Caco-2 (cell line): ENCODE measurements at regions not wholly inside any gene's neighbourhood (a gene's known extent, or its start where the extent isn't known, plus 50 kb on each side); places are given as distances from the start of the nearest gene placed in this dataset.
A peak's percentile ranks its signal among the peaks of the same experiment; 100 is the strongest.

ENCODE experiments used
- BruUV-seq: library from RNA; stranded (reverse); fragments of 400-500 nt; replicated peaks from 2 replicates; lab custom pipeline; 2021; lab: Mats Ljungman, UMichigan
- CTCF ChIA-PET: fragments of 300-600 bp; sonication (Branson Sonifier 250); formaldehyde crosslinking; loops from one replicate; lab custom pipeline; 2022; ENCODE audit warnings: antibody characterized with exemption; lab: Charles Lee
- POLR2A ChIA-PET: fragments of 300-600 bp; sonication (Branson Sonifier 250); formaldehyde crosslinking; loops from one replicate; lab custom pipeline; 2022; ENCODE audit warnings: antibody characterized with exemption; lab: Charles Lee
- DNase-seq, 2 experiments: peaks; one replicate each; pipeline versions ENCODE4 v3.0.0 to v3.0.0-alpha.2; 2020 to 2022
- H3K27me3 ChIP-seq: replicated peaks from 2 replicates; pipeline ENCODE4 v1.6.0; 2011; ENCODE audit warnings: low read length; ENCODE audit not compliant: control insufficient read depth, insufficient read depth
- H3K36me3 ChIP-seq: 2 replicates; pipeline ENCODE4 v1.5.1; 2011; ENCODE audit warnings: low read length; ENCODE audit not compliant: control insufficient read depth, insufficient read depth
- H3K4me1 ChIP-seq: fragments of 250-450 bp; sonication (Bioruptor Pico); 2 replicates; pipeline ENCODE4 v1.5.1; 2020; ENCODE audit warnings: mild to moderate bottlenecking
- H3K4me3 ChIP-seq: 2 replicates; pipeline ENCODE4 v1.5.1; 2011; ENCODE audit warnings: low read depth, mild to moderate bottlenecking, control low read depth, low read length
- H3K9me3 ChIP-seq: fragments of 250-450 bp; sonication (Bioruptor Pico); 2 replicates; pipeline ENCODE4 v1.5.1; 2020; ENCODE audit warnings: mild to moderate bottlenecking, moderate library complexity
- H3K27ac Mint-ChIP-seq: one replicate; pipeline ENCODE4 v1.8.0; 2022; ENCODE audit warnings: mixed read lengths; ENCODE audit not compliant: unreplicated experiment
- H3K27me3 Mint-ChIP-seq: one replicate; pipeline ENCODE4 v1.8.0; 2022; ENCODE audit warnings: mixed read lengths; ENCODE audit not compliant: insufficient read depth, unreplicated experiment
- H3K36me3 Mint-ChIP-seq: one replicate; pipeline ENCODE4 v1.8.0; 2022; ENCODE audit warnings: mild to moderate bottlenecking, mixed read lengths; ENCODE audit not compliant: insufficient read depth, unreplicated experiment
- H3K4me1 Mint-ChIP-seq: one replicate; pipeline ENCODE4 v1.8.0; 2022; ENCODE audit warnings: low read depth, mixed read lengths; ENCODE audit not compliant: unreplicated experiment
- H3K4me3 Mint-ChIP-seq: one replicate; pipeline ENCODE4 v1.8.0; 2022; ENCODE audit warnings: mild to moderate bottlenecking, moderate library complexity, mixed read lengths; ENCODE audit not compliant: unreplicated experiment
- H3K9me3 Mint-ChIP-seq: one replicate; pipeline ENCODE4 v1.8.0; 2022; ENCODE audit warnings: mixed read lengths; ENCODE audit not compliant: unreplicated experiment
- CTCF ChIP-seq, 2 experiments: fragments of 200-600 bp in 1 of 2; IDR thresholded peaks; 1 replicate in 1 of 2; 2 replicates in 1 of 2; pipeline versions ENCODE4 v1.5.1 to v1.8.0; 2011 to 2022; ENCODE audit warnings: antibody characterized with exemption in 1 of 2, control low read depth in 1 of 2, inconsistent platforms in 1 of 2, low read depth in 1 of 2, low read length in 1 of 2, mild to moderate bottlenecking in 1 of 2, moderate library complexity in 1 of 2; ENCODE audit not compliant: insufficient read depth in 1 of 2, severe bottlenecking in 1 of 2, unreplicated experiment in 1 of 2
- intact Hi-C: fragments of 100-400 bp; cut with micrococcal nuclease; formaldehyde crosslinking; loops from one replicate; pipeline ENCODE4 v1.10.0; 2022; ENCODE audit not compliant: unreplicated experiment

- Mint-ChIP-seq H3K27me3 (no peaks in the 10 kb centered on the region), H3K27ac (no peak overlapping the region), H3K4me1 (peaks cover 13% of the 10 kb centered on the region), H3K9me3 (no peaks in the 10 kb centered on the region), H3K4me3 (peak overlapping the region; percentile 85), H3K36me3 (peaks cover 6% of the 10 kb centered on the region)
- ChIA-PET CTCF (no interaction called here), POLR2A (interaction anchor here (0.6 kb wide), 1 partner anchor 216 kb away, joined by 6 read pairs; no protein-coding TSS in a partner anchor)
- intact Hi-C loops: loop anchor here (2.0 to 5.0 kb wide), 2 partner anchors 33 to 199 kb away; partner anchors contain the start of gene DST
- DNase-seq: no peak
- Histone ChIP-seq H3K9me3 (no peaks in the 10 kb centered on the region), H3K4me1 (peaks cover 27% of the 10 kb centered on the region), H3K4me3 (no peak overlapping the region), H3K27me3 (no peaks in the 10 kb centered on the region), H3K36me3 (no peaks in the 10 kb centered on the region)
- BruUV-seq: no TSS peak
- TF ChIP-seq CTCF (IDR thresholded peaks at IDR 0.05; ENCODE audit: insufficient read depth in 1 of 2, low read depth in 1 of 2, low read length in 1 of 2, severe bottlenecking in 1 of 2, unreplicated experiment in 1 of 2): no peak
Observed at GRCh38 chr6:56841751-56842150, 113.2 kb upstream of the BEND6 start.

- no peak for TF ChIP-seq CTCF (IDR thresholded peaks at IDR 0.05; ENCODE audit: insufficient read depth in 1 of 2, low read depth in 1 of 2, low read length in 1 of 2, severe bottlenecking in 1 of 2, unreplicated experiment in 1 of 2)
- intact Hi-C loops: loop anchor here (5.0 kb wide), 1 partner anchor 199 kb away; the partner anchor contains the start of gene DST
- ChIA-PET CTCF (no interaction called here), POLR2A (interaction anchor here (0.6 kb wide), 1 partner anchor 215 kb away, joined by 6 read pairs; no protein-coding TSS in a partner anchor)
- Mint-ChIP-seq H3K4me3 (peak overlapping the region; percentile 85), H3K36me3 (peaks cover 6% of the 10 kb centered on the region), H3K9me3 (no peaks in the 10 kb centered on the region), H3K27me3 (no peaks in the 10 kb centered on the region), H3K27ac (no peak overlapping the region), H3K4me1 (peaks cover 13% of the 10 kb centered on the region)
- Histone ChIP-seq H3K4me1 (peaks cover 24% of the 10 kb centered on the region), H3K27me3 (no peaks in the 10 kb centered on the region), H3K9me3 (no peaks in the 10 kb centered on the region), H3K36me3 (no peaks in the 10 kb centered on the region), H3K4me3 (no peak overlapping the region)
- BruUV-seq: no TSS peak
- no peak for DNase-seq
Observed at GRCh38 chr6:56841381-56841749, 113.5 kb upstream of the BEND6 start.

- BruUV-seq: no TSS peak
- H3K9me3 ChIP-seq: no peaks in the 10 kb centered on the region
- H3K4me3 ChIP-seq: no peak overlapping the region
- no peak overlapping the region for H3K27ac Mint-ChIP-seq
- H3K9me3 Mint-ChIP-seq: no peaks in the 10 kb centered on the region
- TF ChIP-seq CTCF (IDR thresholded peaks at IDR 0.05; ENCODE audit: insufficient read depth in 1 of 2, low read depth in 1 of 2, low read length in 1 of 2, severe bottlenecking in 1 of 2, unreplicated experiment in 1 of 2): no peak
- peaks cover 6% of the 10 kb centered on the region for H3K36me3 Mint-ChIP-seq
- intact Hi-C loops: loop anchor here (5.0 kb wide), 1 partner anchor 198 kb away; the partner anchor contains the start of gene DST
- peaks cover 18% of the 10 kb centered on the region for H3K4me1 ChIP-seq
- H3K4me3 Mint-ChIP-seq: peak overlapping the region; percentile 85
- peaks cover 13% of the 10 kb centered on the region for H3K4me1 Mint-ChIP-seq
- CTCF ChIA-PET: no interaction called here
- H3K36me3 ChIP-seq: no peaks in the 10 kb centered on the region
- DNase-seq: no peak
- no peaks in the 10 kb centered on the region for H3K27me3 ChIP-seq
- POLR2A ChIA-PET: no interaction called here
- H3K27me3 Mint-ChIP-seq: no peaks in the 10 kb centered on the region
Observed at GRCh38 chr6:56840467-56841380, 114.2 kb upstream of the BEND6 start.
